ENCODE measurements at regions not wholly inside any gene's neighbourhood (a gene's known extent, or its start where the extent isn't known, plus 50 kb on each side); places are given as distances from the start of the nearest gene placed in this dataset.
A peak's percentile ranks its signal among the peaks of the same experiment; 100 is the strongest.

DNA sequence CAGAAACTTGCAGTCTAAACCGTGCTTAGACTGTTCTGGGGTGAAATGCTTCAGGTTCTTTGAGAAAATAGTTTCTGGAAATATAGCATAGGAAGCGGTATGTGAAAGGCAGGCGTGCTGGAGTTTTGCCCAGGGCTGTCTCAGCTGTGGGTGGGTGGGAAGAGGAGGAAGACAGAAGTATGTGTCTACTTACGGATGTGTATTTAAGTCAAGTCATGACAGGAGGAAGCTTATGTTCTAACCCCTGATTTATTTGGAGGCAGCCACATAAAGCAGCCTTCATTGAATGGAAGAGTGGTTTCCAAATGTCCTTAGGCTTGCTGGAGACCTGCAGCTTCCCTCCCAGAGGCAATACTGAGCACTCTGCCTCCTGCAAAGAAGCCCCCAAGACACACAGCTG is 126.8 kb upstream of the ADRA1D start:
- H3K4me1 Mint-ChIP-seq, result no peaks in the 10 kb centered on the region
- no peak for DNase-seq (ENCODE audit: low spot score in 2 of 2)
- no peak overlapping the region for H3K27ac Mint-ChIP-seq
- H3K36me3 Mint-ChIP-seq, result no peaks in the 10 kb centered on the region
- H3K9me3 Mint-ChIP-seq, result no peaks in the 10 kb centered on the region
- no peak for ATAC-seq
- H3K4me3 Mint-ChIP-seq, result no peak overlapping the region

DNA sequence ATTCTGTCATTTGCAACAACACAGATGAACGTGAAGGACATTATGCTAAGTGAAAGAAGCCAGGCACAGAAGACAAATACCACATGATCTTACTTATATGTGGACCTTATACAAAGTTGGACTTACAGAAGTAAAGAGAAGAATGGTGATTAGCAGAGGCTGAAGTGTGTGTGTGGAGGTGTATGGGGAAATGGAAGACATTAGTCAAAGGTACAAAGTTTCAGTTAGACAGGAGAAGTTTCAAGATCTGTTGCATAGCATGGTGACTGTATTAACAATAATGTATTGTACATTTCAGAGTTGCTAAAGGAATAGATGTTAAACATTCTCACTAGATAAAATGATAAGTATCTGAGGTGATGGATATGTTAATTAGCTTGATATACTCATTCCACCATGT is 124.4 kb upstream of the ADRA1D start:
- no peaks in the 10 kb centered on the region for H3K9me3 Mint-ChIP-seq
- no peak overlapping the region for H3K27ac Mint-ChIP-seq
- no peak for DNase-seq (ENCODE audit: low spot score in 2 of 2)
- no peaks in the 10 kb centered on the region for H3K36me3 Mint-ChIP-seq
- no peak overlapping the region for H3K4me3 Mint-ChIP-seq
- H3K4me1 Mint-ChIP-seq, result peaks cover 19% of the 10 kb centered on the region
- peak; percentile 58 for ATAC-seq

DNA sequence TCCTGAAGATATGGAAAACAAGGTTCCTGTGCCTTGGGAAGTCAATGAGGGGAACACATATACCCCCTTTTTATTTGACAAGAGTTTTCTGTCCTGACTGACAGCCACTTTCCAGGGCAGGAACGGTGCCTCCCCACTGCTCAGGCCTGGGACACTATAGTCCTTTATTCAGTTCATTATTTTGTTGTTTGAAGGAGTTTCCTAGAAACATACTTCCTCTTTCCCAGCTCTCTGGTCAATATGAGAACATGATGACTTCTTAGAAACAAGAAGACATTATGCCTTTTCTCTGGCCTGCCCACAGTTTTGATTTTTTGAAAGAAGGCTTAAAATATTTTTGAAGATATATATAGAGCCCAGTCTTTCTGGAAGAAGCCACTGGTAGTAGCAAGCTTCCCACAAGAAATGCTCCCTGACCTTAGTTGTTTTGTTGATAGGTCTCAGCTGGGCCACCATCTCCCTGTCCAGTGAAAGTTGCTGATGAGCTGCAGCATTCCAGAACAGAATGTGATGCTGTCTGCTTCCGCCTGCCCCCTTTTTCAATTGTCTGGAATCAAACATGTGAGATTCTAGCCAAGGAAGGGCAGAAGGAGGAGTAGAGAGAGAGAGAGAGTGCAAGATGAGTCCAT is 122.7 kb upstream of the ADRA1D start:
- peaks cover 19% of the 10 kb centered on the region for H3K4me1 Mint-ChIP-seq
- no peaks in the 10 kb centered on the region for H3K9me3 Mint-ChIP-seq
- DNase-seq (ENCODE audit: low spot score in 2 of 2) (no peak), ATAC-seq (no peak)
- H3K36me3 Mint-ChIP-seq, result no peaks in the 10 kb centered on the region
- H3K4me3 Mint-ChIP-seq, result no peak overlapping the region
- H3K27ac Mint-ChIP-seq, result no peak overlapping the region

DNA sequence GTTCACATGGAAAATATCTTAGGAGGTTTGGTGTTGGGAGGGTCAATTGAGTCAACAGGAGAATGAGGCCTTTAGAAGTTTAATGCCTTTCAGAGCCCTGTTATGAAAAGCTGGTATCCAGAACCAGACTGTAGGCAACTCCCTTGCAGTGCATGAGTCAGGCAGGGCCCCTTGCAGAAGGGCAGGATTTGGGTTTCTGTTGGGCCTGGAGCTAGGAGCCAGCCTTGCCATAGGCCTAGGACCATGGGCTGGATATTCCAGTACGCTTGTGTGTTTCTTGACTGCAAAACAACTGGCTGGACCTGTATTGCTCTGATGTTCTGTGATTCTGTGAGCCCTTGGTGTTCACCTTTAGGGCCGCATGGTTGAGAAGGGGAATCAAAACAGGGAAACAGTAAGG is 121.8 kb upstream of the ADRA1D start:
- ATAC-seq (no peak), DNase-seq (ENCODE audit: low spot score in 2 of 2) (no peak)
- Mint-ChIP-seq H3K36me3 (no peaks in the 10 kb centered on the region), H3K4me3 (no peak overlapping the region), H3K4me1 (peaks cover 19% of the 10 kb centered on the region), H3K27ac (peak overlapping the region; percentile 61), H3K9me3 (no peaks in the 10 kb centered on the region)

DNA sequence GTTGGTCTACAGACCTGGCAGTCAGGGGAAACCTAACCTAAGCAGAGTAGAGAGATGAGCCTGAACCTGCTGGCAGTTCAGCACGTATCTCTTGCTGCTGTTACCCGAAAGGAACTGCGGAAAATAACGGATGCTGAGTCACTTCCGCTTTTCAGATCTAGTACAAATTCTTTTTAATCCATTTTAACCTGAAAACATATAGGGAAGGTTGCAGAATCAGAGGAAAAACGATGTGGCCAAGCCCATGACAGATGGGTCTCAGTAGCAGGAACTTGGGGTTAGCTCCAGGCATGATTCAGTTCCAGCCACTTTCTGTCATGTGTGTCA is 120.7 kb upstream of the ADRA1D start:
- ATAC-seq (peak; percentile 92), DNase-seq (ENCODE audit: low spot score in 2 of 2) (peak; percentile 6 to 53)
- Mint-ChIP-seq H3K27ac (peak overlapping the region; percentile 61), H3K4me1 (peaks cover 19% of the 10 kb centered on the region), H3K36me3 (no peaks in the 10 kb centered on the region), H3K9me3 (no peaks in the 10 kb centered on the region), H3K4me3 (peak overlapping the region; percentile 3)

DNA sequence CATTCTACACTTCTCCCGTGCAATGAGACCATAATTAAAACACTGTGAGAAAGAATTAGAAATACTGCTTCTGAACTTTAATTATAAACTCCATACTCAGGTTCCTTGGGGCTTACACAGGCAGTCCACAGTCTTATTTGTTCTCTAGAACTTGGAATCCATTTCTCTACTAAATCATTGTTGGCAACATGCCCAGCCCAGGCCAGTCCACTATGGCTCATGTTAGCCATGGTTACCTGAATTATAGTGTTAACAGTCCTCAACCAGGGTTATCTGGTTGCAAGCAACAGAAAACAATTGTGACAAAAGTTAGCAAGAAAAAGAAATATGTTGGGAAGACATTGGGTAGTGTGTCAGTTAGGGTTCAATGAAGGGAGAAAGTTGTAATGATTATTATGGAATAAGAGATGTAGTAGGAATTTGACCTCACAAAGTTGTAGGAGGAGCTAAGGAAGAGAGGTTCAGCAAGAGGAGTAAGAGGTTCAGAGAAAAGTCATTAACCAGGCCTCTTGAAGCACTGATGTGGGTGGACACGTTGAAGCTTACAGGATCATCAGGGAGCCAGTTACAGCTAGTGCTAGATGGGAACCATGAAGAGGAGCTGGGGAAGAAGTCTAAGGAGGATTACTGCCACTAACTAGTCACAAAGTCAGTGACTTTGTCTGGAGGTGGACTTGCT is 120.2 kb upstream of the ADRA1D start:
- peak overlapping the region; percentile 3 for H3K4me3 Mint-ChIP-seq
- peak overlapping the region; percentile 61 for H3K27ac Mint-ChIP-seq
- ATAC-seq (no peak), DNase-seq (ENCODE audit: low spot score in 2 of 2) (no peak)
- H3K36me3 Mint-ChIP-seq, result no peaks in the 10 kb centered on the region
- H3K4me1 Mint-ChIP-seq, result peaks cover 19% of the 10 kb centered on the region
- H3K9me3 Mint-ChIP-seq, result no peaks in the 10 kb centered on the region

DNA sequence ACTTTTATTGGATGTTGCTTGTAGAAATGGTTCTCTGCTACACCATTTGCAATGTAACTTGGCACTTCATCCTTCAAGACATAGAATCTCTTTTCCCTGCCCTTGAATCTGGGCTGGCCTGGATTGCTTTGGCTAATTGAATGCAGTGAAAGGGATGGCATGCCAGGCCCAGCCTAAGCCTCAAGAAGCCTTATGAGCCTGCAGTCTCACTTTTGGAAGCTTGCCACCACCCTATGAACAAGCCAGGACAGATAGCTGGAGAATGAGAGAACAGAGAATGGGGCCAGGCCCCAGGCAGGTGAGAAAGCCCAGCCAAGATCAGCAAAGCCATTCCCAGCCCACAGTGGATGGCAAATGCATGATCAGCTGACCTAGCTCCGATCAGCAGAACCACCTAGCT is 117.0 kb upstream of the ADRA1D start:
- DNase-seq (ENCODE audit: low spot score in 2 of 2), result no peak
- H3K9me3 Mint-ChIP-seq, result no peaks in the 10 kb centered on the region

DNA sequence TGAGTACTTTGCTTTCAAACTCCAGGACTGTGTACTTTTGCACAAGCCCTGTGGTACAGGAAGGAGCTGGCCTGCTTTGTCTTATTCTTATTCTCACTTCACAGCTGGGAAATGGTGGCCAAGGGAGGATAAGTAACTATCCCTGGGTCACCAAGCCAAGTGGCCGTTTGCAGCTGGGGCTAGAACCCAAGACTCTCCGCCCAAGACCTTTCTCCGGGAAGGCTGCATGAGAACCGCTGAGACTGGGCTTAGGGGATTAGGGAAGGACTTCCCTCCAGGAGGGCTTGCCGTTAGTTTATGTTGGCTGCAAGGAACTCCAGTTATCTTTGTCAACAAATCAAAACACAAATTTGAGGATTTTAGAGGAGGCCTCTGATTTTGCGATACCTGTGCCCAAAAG is 109.5 kb upstream of the ADRA1D start:
- Mint-ChIP-seq H3K4me3 (no peak overlapping the region), H3K4me1 (no peaks in the 10 kb centered on the region), H3K27ac (no peak overlapping the region), H3K36me3 (no peaks in the 10 kb centered on the region), H3K9me3 (no peaks in the 10 kb centered on the region)
- DNase-seq (ENCODE audit: low spot score in 2 of 2), result no peak
- no peak for ATAC-seq

More for the DNA sequence above, 117.0 kb upstream of the ADRA1D start:
- Mint-ChIP-seq H3K4me3 (no peak overlapping the region), H3K27ac (no peak overlapping the region), H3K4me1 (peaks cover 19% of the 10 kb centered on the region), H3K36me3 (no peaks in the 10 kb centered on the region)
- no peak for ATAC-seq

DNA sequence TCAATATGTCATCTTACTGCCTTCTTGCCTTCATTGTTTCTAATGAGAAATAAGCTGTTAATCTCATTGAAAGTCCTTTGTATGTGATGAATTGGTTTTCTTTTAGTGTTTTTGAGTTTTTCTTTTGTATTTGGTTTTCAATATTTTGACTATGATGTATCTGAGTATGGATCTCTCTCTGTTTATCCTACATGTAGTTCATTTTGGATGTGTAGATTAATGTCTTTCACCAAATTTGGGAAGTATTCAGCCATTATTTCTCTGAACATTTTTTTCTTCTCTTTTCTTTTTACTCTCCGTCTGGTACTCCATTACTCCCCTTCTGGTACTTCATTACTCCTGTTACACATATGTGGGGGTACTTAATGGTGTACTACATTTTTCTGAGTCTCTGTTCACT is 103.3 kb upstream of the ADRA1D start:
- DNase-seq (ENCODE audit: low spot score in 2 of 2) (no peak), ATAC-seq (no peak)
- peaks cover 6% of the 10 kb centered on the region for H3K9me3 Mint-ChIP-seq
- H3K4me1 Mint-ChIP-seq, result no peaks in the 10 kb centered on the region
- no peak overlapping the region for H3K4me3 Mint-ChIP-seq
- no peaks in the 10 kb centered on the region for H3K36me3 Mint-ChIP-seq
- H3K27ac Mint-ChIP-seq, result no peak overlapping the region

DNA sequence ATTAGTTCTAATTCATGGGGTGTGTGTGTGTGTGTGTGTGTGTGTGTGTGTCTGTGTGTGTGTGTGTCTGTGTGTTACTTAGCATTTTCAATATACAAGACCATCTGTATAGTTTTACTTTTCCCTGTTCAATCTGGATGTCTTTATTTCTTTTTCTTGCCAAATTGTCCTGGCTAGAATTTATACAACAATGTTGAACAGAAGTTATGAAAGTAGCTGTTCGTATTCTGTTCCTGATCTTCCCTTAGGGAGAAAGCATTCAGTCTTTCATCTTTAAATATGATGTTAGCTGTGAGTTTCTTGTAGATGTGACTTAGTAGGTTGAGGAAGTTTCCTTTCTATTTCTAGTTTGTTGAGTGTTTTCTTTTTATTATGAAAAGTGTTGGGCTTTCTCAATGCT is 101.0 kb upstream of the ADRA1D start:
- Mint-ChIP-seq H3K27ac (no peak overlapping the region), H3K9me3 (peaks cover 6% of the 10 kb centered on the region), H3K4me3 (no peak overlapping the region), H3K4me1 (no peaks in the 10 kb centered on the region), H3K36me3 (no peaks in the 10 kb centered on the region)
- no peak for ATAC-seq
- DNase-seq (ENCODE audit: low spot score in 2 of 2), result no peak

DNA sequence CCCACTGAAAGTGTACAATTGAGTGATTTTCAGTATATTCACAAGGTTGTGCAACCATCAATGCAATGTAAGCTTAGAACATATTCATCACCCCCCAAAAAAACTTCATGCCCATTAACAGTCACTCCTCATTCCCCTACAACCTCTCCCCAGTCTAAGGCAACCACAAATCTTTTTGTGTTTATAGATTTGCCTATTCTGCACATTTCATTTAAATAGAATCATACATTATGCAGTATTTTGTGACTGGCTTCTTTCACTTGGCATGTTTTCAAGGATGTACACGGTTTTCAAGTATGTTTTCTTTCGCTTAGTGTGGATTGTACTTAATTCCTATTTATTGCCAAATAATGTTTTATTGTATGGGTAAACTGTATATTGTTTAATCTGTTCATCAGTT is 95.6 kb upstream of the ADRA1D start:
- Mint-ChIP-seq H3K36me3 (no peaks in the 10 kb centered on the region), H3K4me1 (no peaks in the 10 kb centered on the region), H3K27ac (no peak overlapping the region), H3K9me3 (no peaks in the 10 kb centered on the region), H3K4me3 (no peak overlapping the region)
- ATAC-seq (no peak), DNase-seq (ENCODE audit: low spot score in 2 of 2) (no peak)

DNA sequence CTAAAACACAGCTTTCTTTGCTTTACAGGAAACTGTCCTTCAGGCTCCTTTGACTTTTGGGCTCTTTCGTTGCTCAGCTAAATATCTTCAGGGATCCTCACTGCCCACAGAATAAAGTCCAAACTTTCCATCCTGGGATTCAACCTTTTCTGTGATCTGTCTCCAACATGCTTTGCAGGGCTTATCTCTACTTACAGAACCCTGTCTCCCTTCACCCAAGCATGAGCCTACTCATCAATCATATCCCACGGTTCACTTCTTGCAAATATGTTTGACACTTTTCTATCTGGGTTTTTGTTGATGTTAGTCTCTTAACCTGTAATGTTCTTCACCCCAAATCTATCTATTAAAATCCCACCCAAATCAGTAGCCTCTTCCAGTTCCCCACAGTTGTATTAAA is 93.5 kb upstream of the ADRA1D start:
- H3K36me3 Mint-ChIP-seq, result no peaks in the 10 kb centered on the region
- H3K9me3 Mint-ChIP-seq, result no peaks in the 10 kb centered on the region
- H3K4me3 Mint-ChIP-seq, result no peak overlapping the region
- DNase-seq (ENCODE audit: low spot score in 2 of 2), result no peak
- ATAC-seq, result no peak
- no peak overlapping the region for H3K27ac Mint-ChIP-seq
- no peaks in the 10 kb centered on the region for H3K4me1 Mint-ChIP-seq

DNA sequence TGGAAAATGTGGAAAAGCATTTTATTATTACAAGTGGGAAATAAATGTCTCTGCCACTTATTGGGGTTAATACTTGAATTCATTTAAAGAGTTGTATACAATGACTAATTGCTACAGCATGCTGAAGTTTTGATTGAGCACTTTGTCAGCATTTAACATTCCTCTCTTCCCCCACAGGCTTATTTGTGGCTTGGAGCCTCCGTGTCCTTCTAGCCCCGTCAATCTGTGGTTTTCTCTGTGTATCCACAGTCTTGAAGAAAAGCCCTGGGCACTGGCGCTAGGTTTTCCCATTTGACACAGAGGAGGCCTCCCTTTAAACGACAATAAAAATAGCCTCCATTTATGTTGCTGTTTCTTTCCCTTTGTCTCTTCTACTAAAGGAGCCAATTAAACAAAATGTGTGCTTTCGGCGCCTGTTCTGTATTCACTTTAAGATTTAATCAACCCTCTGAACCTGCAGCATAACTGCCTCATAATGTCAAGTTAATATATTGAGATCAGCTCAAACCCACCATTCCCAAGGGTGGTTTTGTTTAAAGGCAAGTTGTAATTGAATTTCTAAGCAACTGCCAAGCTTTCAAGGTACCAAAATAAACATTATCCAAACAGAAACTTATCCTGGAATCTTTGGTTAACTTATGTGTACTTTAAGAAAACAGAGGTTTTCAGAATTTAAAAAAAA is 92.9 kb upstream of the ADRA1D start:
- Mint-ChIP-seq H3K4me3 (no peak overlapping the region), H3K4me1 (no peaks in the 10 kb centered on the region), H3K36me3 (no peaks in the 10 kb centered on the region), H3K9me3 (no peaks in the 10 kb centered on the region), H3K27ac (no peak overlapping the region)
- ATAC-seq (no peak), DNase-seq (ENCODE audit: low spot score in 2 of 2) (no peak)

DNA sequence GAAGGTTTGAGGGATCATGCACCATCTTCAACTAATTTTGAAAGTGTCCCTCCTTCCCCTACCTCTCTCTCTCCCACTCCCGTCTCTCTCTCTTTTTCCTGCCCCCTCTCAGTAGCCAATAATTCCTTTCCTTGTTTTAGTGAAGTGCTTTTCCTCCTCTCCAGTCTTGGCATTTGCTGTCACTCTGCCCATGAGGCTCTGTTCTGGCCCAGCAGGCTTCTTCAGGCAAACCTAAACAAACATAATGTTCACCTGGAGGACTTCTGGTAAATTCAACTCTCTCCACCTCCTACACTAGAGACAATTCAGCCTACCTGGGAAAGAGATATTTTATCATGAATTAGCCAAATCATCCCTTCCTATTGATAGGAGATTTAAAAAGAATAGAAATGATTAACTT is 86.6 kb upstream of the ADRA1D start:
- no peak overlapping the region for H3K4me3 Mint-ChIP-seq
- no peak for ATAC-seq

DNA sequence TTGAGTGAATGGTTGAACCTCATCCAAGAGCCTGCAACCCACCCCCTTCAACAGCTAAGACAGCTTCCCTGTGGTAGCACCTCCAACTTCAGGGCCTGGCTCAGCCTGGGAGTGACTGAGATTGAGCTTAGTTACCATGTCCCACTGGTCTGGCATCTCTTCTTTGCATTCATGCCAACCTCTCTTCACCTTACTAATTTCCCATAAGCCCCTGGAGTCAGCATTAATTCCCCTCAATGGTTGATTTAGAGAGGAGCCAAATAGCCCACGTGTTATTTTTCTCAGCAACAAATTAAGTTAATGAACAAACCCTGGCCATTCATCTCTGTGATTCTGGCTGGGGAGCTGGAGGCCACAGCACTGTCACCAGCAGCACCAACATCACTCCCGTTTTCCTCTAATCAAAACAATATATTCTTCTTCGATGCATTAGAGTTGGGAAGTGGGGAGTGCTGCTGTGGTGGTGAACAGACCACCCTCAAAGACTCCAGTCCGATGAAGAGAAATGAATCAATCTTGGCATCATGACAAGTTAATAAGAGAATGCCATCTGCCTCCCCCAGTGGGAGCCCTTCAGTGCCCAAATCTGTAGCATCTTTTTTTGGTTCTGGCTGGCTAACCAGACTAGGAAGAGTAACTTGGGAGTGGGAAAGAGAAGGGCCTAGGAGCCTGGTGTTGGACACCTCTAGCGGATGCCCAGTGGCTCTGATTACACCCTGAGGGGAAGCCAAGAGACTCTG is 83.2 kb upstream of the ADRA1D start:
- Mint-ChIP-seq H3K4me1 (no peaks in the 10 kb centered on the region), H3K27ac (no peak overlapping the region), H3K4me3 (no peak overlapping the region), H3K9me3 (no peaks in the 10 kb centered on the region), H3K36me3 (no peaks in the 10 kb centered on the region)
- DNase-seq (ENCODE audit: low spot score in 2 of 2), result no peak
- no peak for ATAC-seq

More for the DNA sequence above, 86.6 kb upstream of the ADRA1D start:
- no peak for DNase-seq (ENCODE audit: low spot score in 2 of 2)
- Mint-ChIP-seq H3K9me3 (no peaks in the 10 kb centered on the region), H3K27ac (no peak overlapping the region), H3K4me1 (no peaks in the 10 kb centered on the region), H3K36me3 (no peaks in the 10 kb centered on the region)

DNA sequence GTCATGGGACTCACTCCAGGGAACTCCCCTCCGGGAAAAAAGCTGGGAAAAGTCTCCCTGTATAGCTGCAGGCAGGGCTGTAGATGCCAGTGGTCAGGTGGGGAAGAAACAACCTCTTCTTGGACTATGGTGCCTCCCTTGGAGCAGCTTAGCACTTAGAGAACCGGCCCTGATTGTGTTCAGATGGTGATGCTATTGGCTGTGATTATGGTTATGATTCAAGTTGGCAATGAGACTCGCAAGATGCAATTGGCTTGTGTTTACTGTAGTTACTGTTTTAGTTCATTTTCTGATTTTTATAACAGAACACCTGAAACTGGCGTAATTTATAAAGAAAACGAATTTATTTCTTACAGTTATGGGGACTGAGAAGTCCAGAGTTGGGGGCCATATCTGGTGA is 80.9 kb upstream of the ADRA1D start:
- no peaks in the 10 kb centered on the region for H3K36me3 Mint-ChIP-seq
- no peak overlapping the region for H3K27ac Mint-ChIP-seq
- no peak overlapping the region for H3K4me3 Mint-ChIP-seq
- H3K9me3 Mint-ChIP-seq, result no peaks in the 10 kb centered on the region
- DNase-seq (ENCODE audit: low spot score in 2 of 2) (peak in 1 of 2 donors; percentile 22), ATAC-seq (no peak)
- H3K4me1 Mint-ChIP-seq, result no peaks in the 10 kb centered on the region

All from stimulated activated effector memory CD8-positive, alpha-beta T cell treated with anti-CD3 and anti-CD28 coated beads, Interleukin-12 subunit alpha, Interleukin-12 subunit beta, amount 100 ng/mL, for 72 hours (primary cell).